HG03432 (cell line): ENCODE measurements at regions not wholly inside any gene's neighbourhood (a gene's known extent, or its start where the extent isn't known, plus 50 kb on each side); places are given as distances from the start of the nearest gene placed in this dataset.

Source experiments
- ATAC-seq: cut with Tn5 transposase; IDR thresholded peaks from one replicate; pipeline ENCODE4 v1.9.1; 2021; ENCODE audit warnings: mild to moderate bottlenecking, moderate library complexity; ENCODE audit not compliant: unreplicated experiment

DNA sequence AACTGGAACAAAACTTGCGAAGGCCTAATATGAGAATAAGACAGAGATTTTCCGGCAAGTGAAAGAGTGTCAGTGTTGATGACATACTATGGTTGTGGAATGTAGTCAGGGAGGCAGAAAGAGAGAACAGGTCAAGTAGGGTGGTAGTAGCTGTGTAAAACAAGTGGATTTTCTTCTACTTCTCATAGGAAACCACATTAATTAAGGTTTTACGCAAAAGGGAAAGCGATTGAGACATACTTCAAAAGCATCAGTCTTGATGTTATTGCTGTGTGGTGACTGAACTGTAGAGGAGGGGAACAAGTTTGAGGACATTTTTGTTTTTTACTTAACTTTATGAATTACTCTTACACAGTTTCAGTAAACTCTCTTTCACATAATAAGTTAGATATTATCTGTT is 186.0 kb upstream of the CNTN5 start:
- ATAC-seq, result no peak

DNA sequence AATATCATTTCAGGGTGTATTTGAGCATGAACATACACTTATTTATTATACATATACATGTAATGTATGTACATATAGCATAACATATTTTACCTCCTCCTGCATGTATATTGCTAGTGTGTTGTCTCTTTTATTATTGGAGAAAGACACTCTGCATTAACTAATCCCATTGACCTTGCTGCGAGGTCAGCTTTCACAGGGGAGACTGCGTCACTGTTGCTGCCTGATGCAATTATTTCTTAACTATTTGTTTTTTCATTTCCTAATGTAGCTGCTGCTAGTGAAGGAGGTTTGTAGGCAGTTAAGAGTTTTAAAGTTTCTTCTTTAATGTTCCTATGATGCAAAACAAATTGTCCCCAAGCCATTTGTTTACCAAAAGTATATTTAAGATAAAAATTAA is 185.4 kb upstream of the CNTN5 start:
- no peak for ATAC-seq

DNA sequence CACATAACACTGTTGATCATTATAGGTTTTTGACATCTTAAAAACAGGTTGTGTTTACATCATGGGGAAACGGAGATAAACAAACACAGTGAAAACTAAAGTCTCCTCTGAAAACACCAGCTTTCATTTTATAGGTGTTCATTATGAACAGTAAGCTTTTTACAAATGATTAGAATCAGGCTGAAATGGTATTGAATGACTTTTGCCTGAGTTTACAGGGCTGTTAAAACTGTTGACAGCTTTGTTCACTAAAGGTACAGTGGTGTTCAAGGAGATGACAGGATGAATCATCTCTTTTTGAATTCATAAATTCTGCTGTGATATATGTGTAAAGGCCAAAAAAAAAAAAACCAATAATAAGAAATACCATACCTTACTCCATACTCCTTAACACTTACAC is 184.6 kb upstream of the CNTN5 start:
- no peak for ATAC-seq

DNA sequence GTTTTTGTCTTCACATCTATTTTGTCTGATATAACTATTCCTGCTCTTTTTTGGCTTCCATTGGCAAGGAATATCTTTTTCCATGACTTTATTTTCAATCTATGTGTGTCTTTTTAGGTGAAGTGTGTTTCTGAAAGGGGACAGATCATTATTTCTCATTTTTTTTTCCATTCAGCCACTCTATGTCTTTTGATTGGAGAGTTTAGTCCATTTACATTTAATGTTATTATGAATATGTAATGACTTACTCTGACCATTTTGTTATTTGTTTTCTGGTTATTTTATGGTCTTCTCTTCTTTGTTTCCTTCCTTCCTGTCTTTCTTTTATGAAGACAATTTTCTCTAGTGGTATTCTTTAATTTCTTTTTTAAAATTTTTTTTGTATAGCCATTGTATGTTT is 178.6 kb upstream of the CNTN5 start:
- ATAC-seq, result no peak

DNA sequence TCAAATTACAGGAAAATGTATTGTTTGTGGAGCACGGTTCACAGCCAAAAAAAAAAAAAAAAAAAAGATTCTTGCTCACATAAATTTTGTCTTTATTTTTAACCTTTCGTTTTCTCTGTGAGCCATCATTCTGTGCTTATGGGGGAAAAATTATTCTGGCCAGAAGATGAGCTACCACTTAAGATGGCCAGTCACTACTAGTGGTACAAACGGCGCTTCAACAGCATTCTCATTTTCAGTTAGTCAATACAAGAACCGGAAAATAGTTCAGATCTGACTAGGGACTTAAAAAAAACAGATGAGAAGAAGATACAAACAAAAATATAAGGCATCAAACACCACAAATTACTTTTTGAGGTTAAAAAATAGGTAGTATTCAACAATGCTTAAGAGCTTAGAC is 158.6 kb upstream of the CNTN5 start:
- ATAC-seq, result no peak

DNA sequence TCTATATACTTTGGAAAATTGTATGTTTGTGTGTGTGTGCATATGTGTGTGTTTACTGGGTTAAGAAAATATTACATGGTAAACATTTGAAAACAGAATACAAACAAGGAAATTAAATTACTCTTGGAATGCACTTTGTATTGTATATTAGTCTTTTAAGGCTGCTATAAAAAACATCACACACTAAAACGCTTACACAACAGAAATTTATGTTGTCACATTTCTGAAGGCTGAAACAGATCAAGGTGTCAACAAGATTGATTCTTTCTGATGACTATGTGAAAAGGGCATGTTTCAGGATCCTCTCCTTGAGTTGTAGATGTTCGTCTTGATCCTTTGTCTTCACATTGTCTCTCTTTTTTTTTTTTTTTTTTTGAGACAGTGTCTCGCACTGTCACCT is 149.1 kb upstream of the CNTN5 start:
- no peak for ATAC-seq

DNA sequence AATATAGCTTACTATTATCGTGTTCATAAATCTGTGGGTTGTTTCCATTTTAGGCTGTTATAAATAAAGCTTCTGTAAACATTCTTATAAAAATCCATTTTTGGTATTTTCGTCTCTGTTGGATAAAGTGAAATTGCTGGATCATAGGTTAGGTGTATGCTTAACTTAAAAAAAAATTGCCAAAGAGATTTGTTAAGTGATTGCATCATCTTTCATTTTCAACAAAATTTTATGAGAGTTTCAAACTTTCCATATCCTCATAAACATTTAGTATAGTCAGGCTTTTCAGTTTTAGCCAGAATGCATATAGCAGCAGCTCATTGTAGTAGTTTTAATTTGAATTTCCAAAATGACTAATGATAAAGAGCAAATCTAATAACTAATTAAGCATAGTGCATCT is 146.7 kb upstream of the CNTN5 start:
- ATAC-seq, result no peak

DNA sequence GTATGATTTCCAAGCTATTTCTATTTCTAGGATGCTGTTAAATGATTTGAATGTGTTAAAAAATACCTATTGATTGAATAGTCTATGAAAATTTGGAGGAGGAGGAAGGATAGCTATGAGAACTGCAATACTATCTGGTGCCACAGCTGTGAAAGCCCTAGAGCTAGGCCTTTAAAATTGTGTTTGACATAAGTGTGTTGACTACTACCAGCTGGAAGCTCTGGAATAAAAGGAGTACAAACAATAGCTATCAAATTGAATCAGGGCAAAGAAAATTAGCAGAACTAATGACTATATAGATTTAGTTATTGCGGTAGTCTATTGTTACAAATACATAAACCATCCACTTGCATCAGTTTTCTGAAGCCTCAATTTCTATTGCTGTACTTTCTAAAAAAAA is 124.8 kb upstream of the CNTN5 start:
- ATAC-seq, result no peak

DNA sequence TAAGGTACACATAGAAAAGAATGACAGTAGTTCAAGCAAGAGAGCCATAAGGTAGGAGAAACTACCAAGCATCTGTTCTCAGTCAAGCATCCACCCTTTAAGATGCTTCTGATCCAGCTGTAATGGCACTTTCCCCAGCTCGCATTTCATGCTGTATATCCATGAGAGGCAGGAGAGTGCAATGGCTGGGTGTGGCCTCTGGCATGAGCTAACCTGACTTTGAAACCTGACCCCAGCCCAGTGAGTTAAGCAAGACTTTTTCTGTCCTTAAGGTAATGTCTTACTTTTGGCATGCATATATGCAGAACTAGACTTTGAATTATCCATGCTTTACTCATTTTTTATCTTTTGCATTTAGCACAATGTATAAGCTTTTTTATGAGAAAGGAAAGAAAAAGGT is 79.8 kb upstream of the CNTN5 start:
- ATAC-seq, result no peak

DNA sequence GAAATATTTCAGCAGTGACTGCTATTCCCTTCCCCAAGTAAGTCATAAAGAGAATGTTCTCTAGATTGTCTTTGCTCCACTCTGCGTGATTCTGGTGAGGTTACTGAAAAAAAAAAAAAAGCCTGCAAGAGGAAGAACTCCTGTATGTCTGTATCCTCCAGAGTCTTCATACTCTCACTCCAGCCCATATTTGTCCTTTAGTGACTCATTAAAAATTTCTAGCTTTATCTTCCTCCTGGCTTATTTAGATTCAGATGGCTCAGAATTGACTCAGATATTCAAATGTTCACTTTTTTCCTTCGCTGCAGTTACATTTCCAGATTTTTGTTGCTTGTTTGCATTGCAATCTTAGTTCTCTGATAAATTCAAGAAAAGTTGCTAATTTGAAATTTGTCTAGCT is 76.3 kb upstream of the CNTN5 start:
- ATAC-seq, result no peak

DNA sequence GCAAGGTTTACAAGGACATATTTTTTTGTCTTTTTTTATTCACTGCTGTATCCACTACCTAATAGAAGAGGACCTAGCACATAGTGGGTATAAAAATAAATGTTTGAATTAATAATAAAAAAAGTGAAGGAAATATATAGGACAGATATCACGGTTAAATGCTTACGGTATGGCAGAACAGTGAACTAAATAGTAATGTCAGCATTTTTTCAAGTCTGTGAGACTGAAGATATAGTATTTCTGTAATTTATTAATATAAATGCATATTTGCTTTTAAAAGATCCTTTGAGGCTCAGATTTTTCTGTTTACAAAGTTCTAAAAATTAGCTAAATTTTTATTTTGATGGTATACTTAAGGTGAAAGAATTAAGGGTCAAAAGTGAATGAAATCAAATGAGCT is 68.6 kb upstream of the CNTN5 start:
- ATAC-seq, result no peak

DNA sequence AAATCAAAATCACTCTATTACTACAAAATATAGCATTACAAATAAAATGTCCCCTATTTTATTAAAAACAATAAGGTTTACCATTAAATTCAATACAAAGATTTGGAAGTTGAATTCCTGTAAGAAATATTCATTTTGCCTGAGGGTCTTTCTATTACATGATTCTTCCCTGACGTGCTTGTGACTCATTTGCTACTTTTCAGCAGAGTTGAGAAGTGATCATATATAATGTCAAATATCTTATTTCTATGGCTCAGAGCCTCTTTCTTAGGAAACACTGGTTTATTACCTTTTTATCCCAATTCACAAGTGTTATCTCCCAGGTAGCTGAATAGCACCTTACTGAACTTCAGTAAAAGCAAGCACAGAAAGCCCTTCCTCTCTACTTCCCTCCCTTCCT is 65.2 kb upstream of the CNTN5 start:
- no peak for ATAC-seq

DNA sequence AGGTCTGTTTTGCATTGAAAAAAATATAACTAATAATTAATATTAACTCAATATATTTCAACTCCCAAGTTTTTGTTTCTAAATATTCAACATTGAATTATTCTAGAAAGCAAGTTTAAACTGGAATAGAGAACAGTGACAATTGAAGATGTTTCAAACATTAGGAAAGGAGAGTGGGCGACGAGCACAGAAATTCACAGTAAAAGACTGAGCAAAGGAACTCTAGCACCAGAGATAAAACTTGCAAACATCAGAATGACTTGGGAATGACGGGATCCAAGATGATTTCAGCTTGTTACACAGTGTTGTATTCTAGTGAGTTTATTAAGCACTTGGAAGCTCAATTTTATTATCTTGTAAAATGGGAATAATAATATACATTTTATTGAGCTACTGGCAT is 56.6 kb upstream of the CNTN5 start:
- ATAC-seq, result no peak

DNA sequence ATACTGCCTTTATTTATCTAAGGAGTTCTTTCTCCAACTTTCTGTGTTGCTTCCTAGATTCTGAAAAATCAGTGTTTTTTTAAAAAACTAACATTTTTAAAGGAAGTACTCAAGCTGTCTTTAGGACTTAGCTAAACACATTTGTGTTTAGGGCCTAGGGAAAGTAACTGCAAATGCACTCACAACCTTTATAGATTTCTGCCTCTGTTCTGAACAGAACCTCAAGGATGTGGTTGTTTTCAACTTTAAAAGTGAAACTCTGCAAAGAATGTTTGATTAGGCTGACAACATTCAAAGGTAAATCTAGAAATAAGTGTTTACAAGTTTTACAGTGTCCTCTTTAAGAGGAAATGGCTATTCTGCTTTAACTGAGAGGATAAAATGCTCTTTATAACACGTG is 55.4 kb upstream of the CNTN5 start:
- ATAC-seq, result no peak

DNA sequence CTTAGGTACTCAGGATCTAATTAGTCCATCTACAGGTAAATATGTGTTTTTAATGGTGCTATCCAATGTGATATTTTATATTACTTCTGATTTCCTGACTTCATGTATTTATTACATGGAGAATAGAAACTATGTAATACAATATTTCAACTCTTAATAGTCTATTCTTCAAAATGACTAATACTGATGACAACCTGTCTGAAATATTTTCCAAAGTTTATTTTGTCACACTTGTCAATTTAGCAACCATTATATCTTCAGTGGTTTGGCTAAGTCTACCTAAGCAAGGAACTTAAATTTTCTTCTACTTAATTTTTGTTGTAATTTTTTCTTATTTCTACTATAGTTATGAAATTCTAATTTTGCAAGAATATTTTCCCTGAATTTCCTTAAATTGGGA is 55.0 kb upstream of the CNTN5 start:
- ATAC-seq, result no peak

DNA sequence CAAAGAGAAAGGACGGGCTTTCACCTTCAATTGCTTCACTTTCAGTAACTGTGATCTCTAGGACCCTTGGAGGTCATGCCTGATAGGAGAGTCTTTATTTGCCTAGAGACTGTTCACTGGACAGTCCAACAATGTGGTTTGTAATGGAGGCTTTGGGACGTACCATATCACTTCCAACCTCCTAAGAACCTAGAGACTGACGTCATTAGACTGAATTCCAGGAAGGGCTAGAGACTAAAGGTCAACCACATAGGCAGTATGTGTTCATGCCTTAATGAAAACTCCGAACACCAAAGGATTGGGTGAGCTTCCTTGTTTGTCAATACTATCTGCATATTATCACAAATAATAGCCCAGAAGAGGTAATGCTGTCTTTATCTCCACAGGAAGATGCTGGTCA is 53.7 kb upstream of the CNTN5 start:
- no peak for ATAC-seq
